ENCODE measurements at regions not wholly inside any gene's neighbourhood (a gene's known extent, or its start where the extent isn't known, plus 50 kb on each side); places are given as distances from the start of the nearest gene placed in this dataset.

DNA sequence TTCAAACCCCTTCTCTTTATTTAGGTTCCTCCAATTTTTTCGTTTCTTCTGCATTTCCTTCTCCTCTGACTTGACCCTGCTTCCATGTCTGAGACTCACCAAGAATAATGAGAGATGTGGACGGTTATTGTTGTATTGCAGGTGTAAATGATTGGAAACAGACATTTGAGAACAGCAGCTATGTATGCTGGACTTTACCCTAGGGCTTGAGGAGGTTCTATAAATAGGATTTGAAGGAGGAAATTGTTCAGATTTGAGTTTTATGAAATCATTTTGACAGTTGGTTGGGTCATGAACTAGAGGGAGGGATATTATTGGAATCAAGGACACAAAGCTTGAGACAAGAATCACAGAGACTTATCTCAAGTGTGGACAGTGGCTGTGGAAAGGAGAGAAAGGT lies 614.6 kb upstream of the CPEB2 start:
- TF ChIP-seq, protein P1, sequence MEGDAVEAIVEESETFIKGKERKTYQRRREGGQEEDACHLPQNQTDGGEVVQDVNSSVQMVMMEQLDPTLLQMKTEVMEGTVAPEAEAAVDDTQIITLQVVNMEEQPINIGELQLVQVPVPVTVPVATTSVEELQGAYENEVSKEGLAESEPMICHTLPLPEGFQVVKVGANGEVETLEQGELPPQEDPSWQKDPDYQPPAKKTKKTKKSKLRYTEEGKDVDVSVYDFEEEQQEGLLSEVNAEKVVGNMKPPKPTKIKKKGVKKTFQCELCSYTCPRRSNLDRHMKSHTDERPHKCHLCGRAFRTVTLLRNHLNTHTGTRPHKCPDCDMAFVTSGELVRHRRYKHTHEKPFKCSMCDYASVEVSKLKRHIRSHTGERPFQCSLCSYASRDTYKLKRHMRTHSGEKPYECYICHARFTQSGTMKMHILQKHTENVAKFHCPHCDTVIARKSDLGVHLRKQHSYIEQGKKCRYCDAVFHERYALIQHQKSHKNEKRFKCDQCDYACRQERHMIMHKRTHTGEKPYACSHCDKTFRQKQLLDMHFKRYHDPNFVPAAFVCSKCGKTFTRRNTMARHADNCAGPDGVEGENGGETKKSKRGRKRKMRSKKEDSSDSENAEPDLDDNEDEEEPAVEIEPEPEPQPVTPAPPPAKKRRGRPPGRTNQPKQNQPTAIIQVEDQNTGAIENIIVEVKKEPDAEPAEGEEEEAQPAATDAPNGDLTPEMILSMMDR (IDR thresholded peaks at IDR 0.05; ENCODE audit: low read depth, low read length, missing input control): no peak
- TF ChIP-seq JUND (IDR thresholded peaks at IDR 0.05) (no peak), GABPA (IDR thresholded peaks at IDR 0.05 in 1 of 2, conservative IDR thresholded peaks at IDR 0.05 in 1 of 2) (no peak)
- TF ChIP-seq, protein P2, sequence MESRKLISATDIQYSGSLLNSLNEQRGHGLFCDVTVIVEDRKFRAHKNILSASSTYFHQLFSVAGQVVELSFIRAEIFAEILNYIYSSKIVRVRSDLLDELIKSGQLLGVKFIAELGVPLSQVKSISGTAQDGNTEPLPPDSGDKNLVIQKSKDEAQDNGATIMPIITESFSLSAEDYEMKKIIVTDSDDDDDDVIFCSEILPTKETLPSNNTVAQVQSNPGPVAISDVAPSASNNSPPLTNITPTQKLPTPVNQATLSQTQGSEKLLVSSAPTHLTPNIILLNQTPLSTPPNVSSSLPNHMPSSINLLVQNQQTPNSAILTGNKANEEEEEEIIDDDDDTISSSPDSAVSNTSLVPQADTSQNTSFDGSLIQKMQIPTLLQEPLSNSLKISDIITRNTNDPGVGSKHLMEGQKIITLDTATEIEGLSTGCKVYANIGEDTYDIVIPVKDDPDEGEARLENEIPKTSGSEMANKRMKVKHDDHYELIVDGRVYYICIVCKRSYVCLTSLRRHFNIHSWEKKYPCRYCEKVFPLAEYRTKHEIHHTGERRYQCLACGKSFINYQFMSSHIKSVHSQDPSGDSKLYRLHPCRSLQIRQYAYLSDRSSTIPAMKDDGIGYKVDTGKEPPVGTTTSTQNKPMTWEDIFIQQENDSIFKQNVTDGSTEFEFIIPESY (IDR thresholded peaks at IDR 0.05): no peak

Data from liver (tissue), 3 donors.